PC-9 (cell line): ENCODE measurements at regions not wholly inside any gene's neighbourhood (a gene's known extent, or its start where the extent isn't known, plus 50 kb on each side); places are given as distances from the start of the nearest gene placed in this dataset.

Source experiments
- BruUV-seq: library from RNA; stranded (reverse); fragments of 400-500 nt; replicated peaks from 2 replicates; lab custom pipeline; 2021; lab: Mats Ljungman, UMichigan
- CTCF ChIA-PET: fragments of 300-600 bp; sonication (Branson Sonifier 250); formaldehyde crosslinking; loops from one replicate; lab custom pipeline; 2022; ENCODE audit warnings: antibody characterized with exemption; lab: Charles Lee
- POLR2A ChIA-PET: fragments of 300-600 bp; sonication (Branson Sonifier 250); formaldehyde crosslinking; loops from one replicate; lab custom pipeline; 2022; ENCODE audit warnings: antibody characterized with exemption; ENCODE audit not compliant: unreplicated experiment; lab: Charles Lee
- DNase-seq, 2 experiments: peaks; one replicate each; pipeline versions ENCODE4 v3.0.0 to v3.0.0-alpha.2; 2015 to 2022; ENCODE audit warnings: mixed read lengths in 1 of 2
- H2AFZ ChIP-seq: fragments of 200-600 bp; sonication (generic); 2 replicates; pipeline ENCODE4 v1.8.1; 2017; ENCODE audit warnings: antibody characterized with exemption
- H3F3A ChIP-seq: fragments of 200-600 bp; sonication (generic); 2 replicates; pipeline ENCODE4 v1.8.1; 2017; ENCODE audit warnings: antibody characterized with exemption, mild to moderate bottlenecking, low read depth; ENCODE audit not compliant: insufficient read depth
- H3K27ac ChIP-seq: fragments of 200-600 bp; sonication (generic); 2 replicates; pipeline ENCODE4 v1.6.1; 2016; ENCODE audit warnings: mixed run types
- H3K27me3 ChIP-seq: fragments of 200-600 bp; sonication (generic); 2 replicates; pipeline ENCODE4 v1.6.1; 2016; ENCODE audit warnings: low read depth, mixed run types; ENCODE audit not compliant: insufficient read depth
- H3K36me3 ChIP-seq: fragments of 200-600 bp; sonication (generic); 2 replicates; pipeline ENCODE4 v1.6.1; 2016; ENCODE audit warnings: low read depth, mixed run types
- H3K4me1 ChIP-seq: fragments of 200-600 bp; sonication (generic); replicated peaks from 2 replicates; pipeline ENCODE4 v1.6.1; 2016; ENCODE audit warnings: mixed run types; ENCODE audit not compliant: insufficient read depth
- H3K4me2 ChIP-seq: fragments of 200-600 bp; sonication (generic); 2 replicates; pipeline ENCODE4 v1.6.1; 2017; ENCODE audit warnings: mixed run types
- H3K4me3 ChIP-seq: fragments of 200-600 bp; sonication (generic); 2 replicates; pipeline ENCODE4 v1.6.1; 2016; ENCODE audit warnings: mixed run types
- H3K79me2 ChIP-seq: fragments of 200-600 bp; sonication (generic); 2 replicates; pipeline ENCODE4 v1.6.1; 2017; ENCODE audit warnings: low read depth, mixed run types
- H3K9me2 ChIP-seq: fragments of 200-600 bp; sonication (generic); 2 replicates; pipeline ENCODE4 v1.8.1; 2017; ENCODE audit warnings: mild to moderate bottlenecking; ENCODE audit not compliant: insufficient read depth
- H3K9me3 ChIP-seq: fragments of 200-600 bp; sonication (generic); 2 replicates; pipeline ENCODE4 v1.8.1; 2016; ENCODE audit warnings: low read depth; ENCODE audit not compliant: insufficient read depth
- H4K20me1 ChIP-seq: fragments of 200-600 bp; sonication (generic); 2 replicates; pipeline ENCODE4 v1.8.1; 2017; ENCODE audit not compliant: insufficient read depth
- CTCF ChIP-seq: fragments of 200-600 bp; sonication (generic); conservative IDR thresholded peaks from 2 replicates; pipeline ENCODE4 v1.6.1; 2017; ENCODE audit warnings: mixed run types, antibody characterized with exemption, mild to moderate bottlenecking, moderate library complexity
- EZH2 ChIP-seq: fragments of 200-600 bp; sonication (generic); IDR thresholded peaks from 2 replicates; pipeline ENCODE4 v1.8.0; 2017; ENCODE audit warnings: antibody characterized with exemption, low read depth
- intact Hi-C: fragments of 100-400 bp; cut with micrococcal nuclease; formaldehyde crosslinking; loops from one replicate; pipeline ENCODE4 v1.10.0; 2022; ENCODE audit not compliant: unreplicated experiment

- no peaks in the 10 kb centered on the region for H3F3A ChIP-seq
- DNase-seq = no peak
- ChIA-PET CTCF (no interaction called here), POLR2A (no interaction called here)
- no peaks in the 10 kb centered on the region for H3K4me1 ChIP-seq
- H3K4me3 ChIP-seq = no peak overlapping the region
- no TSS peak for BruUV-seq
- H3K36me3 ChIP-seq = no peaks in the 10 kb centered on the region
- H3K79me2 ChIP-seq = no peaks in the 10 kb centered on the region
- no peak overlapping the region for H3K27ac ChIP-seq
- no peaks in the 10 kb centered on the region for H4K20me1 ChIP-seq
- intact Hi-C loops = no loop called here
- no peaks in the 10 kb centered on the region for H3K27me3 ChIP-seq
- no peaks in the 10 kb centered on the region for H3K9me2 ChIP-seq
- H2AFZ ChIP-seq = no peak overlapping the region; the same call in 1 of the 2 replicates
- H3K9me3 ChIP-seq = no peaks in the 10 kb centered on the region
- H3K4me2 ChIP-seq = no peak overlapping the region
- TF ChIP-seq CTCF = no peak
- TF ChIP-seq EZH2 = no peak
These were observed 498.5 kb upstream of the SETBP1 start for GRCh38 chr18:44181951-44182747.

GRCh38 chr18:44186001-44186400 is 494.7 kb upstream of the SETBP1 start:
- no peak for TF ChIP-seq CTCF
- TF ChIP-seq EZH2 = no peak
- no peak overlapping the region for H3K27ac ChIP-seq
- BruUV-seq = no TSS peak
- no peak for DNase-seq
- intact Hi-C loops = no loop called here
- no peaks in the 10 kb centered on the region for H3K9me2 ChIP-seq
- no peak overlapping the region for H3K4me2 ChIP-seq
- H3K4me3 ChIP-seq = no peak overlapping the region
- no peaks in the 10 kb centered on the region for H3K36me3 ChIP-seq
- POLR2A ChIA-PET = no interaction called here
- CTCF ChIA-PET = no interaction called here
- H3F3A ChIP-seq = no peaks in the 10 kb centered on the region
- H3K4me1 ChIP-seq = no peaks in the 10 kb centered on the region
- H3K27me3 ChIP-seq = no peaks in the 10 kb centered on the region
- H4K20me1 ChIP-seq = no peaks in the 10 kb centered on the region
- H3K9me3 ChIP-seq = no peaks in the 10 kb centered on the region
- H2AFZ ChIP-seq = no peak overlapping the region
- H3K79me2 ChIP-seq = no peaks in the 10 kb centered on the region

- Histone ChIP-seq H3K4me1 (no peaks in the 10 kb centered on the region), H3K4me2 (no peak overlapping the region), H3F3A (no peaks in the 10 kb centered on the region), H3K36me3 (no peaks in the 10 kb centered on the region), H3K9me3 (no peaks in the 10 kb centered on the region), H3K27me3 (no peaks in the 10 kb centered on the region), H3K4me3 (no peak overlapping the region), H3K79me2 (no peaks in the 10 kb centered on the region), H3K27ac (no peak overlapping the region), H4K20me1 (no peaks in the 10 kb centered on the region), H2AFZ (no peak overlapping the region), H3K9me2 (no peaks in the 10 kb centered on the region)
- DNase-seq = no peak
- TF ChIP-seq EZH2 (no peak), CTCF (no peak)
- intact Hi-C loops = no loop called here
- BruUV-seq = no TSS peak
- ChIA-PET POLR2A (no interaction called here), CTCF (no interaction called here)
These were observed 493.6 kb upstream of the SETBP1 start for GRCh38 chr18:44187090-44187489.
